Globus pallidus (tissue), 1 donor: ENCODE measurements at regions not wholly inside any gene's neighbourhood (a gene's known extent, or its start where the extent isn't known, plus 50 kb on each side); places are given as distances from the start of the nearest gene placed in this dataset.
"Not testable (repeated sequence)": the region's sequence is repeated elsewhere in the genome, so short reads cannot be mapped to it uniquely, and the experiment has no call there.

Source experiments
- DNase-seq: peaks from one replicate; pipeline ENCODE4 v3.0.0-alpha.2; 2015; ENCODE audit warnings: low spot score

DNA sequence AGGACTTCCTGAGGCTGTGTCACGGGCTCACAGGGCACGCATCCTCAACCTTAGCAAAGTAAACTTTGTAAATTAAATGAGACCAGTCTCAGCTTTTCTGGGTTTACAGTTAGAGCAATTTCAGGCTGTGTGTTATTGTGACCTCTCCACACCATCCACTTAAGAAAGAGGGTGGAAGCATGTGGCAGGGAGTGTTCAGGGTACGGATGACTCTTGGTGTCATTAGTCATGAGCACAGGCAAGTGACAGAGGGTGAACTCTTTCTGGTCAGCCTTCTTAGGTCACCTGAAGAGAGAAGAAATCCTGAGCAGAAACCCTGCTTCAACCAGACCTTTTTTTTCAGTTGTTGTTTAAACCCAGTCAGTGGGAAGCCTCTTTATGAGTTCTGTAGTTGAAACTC lies 207.9 kb downstream of the ICOS start:
- DNase-seq, result no peak

DNA sequence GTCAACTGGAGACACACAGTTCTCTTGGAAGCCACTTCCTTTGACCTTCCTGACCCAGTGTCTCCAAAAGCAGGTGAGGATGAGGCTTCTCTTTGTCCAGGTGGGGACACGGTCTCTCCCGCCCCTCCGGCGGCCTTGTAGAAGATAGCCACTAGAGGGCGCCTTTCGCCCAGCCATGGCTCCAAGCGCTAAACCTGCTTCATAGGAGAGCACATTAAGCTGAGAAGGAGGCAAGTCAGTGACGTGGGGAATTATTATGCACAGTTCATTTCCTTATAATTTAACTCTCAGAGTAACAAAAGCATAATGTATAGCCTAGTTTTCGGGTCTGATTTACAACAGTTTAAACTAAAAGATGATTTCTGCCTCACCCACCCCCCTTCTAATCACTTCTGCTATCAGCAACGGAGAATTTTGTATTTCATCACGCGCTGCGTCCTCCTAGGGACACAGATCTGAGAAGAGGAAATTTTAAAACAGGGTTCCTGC lies 208.7 kb downstream of the ICOS start:
- DNase-seq, result peak; percentile 62

DNA sequence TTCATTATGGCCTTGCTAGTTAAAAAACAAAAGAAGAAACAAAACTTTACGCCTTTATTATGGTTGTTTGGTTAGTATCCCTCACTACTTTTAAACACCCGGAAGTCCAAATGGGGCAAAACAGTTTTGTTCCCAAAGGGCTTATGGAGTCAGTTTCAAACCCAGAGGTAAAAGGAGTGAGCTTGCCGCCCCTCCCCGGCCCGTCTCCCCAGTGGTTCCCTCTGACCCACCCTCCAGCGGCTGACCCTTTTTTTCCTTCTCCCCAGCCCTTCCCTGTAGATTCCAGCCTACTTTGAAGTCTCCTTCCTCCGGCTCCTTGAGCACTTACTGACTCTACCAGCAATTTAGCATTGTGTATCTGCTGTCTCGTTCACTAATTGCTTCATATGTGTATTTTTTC lies 209.2 kb downstream of the ICOS start:
- DNase-seq, result no peak

- not testable (repeated sequence) for DNase-seq
Observed at GRCh38 chr2:204147040-204147439, 210.5 kb downstream of the ICOS start.

DNA sequence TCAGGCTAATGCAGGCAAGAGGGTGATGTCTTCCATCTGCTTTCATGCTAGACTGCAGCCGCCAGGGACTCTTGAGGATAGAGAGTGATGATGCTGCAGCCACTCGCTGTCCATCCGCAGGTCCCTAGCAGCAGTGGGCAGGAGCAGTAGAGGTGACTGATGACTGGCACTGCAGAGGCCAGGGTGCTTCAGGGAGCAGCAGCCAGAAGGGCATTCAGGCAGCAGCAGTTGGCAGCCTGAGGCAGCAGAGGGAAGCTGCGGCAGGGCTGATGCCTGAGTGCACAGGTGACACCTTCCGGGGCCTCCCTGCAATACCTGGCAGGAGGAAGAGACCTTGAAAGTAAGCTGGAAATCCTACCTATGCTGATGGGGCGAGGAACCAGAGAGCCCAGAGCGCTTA lies 214.2 kb downstream of the ICOS start:
- DNase-seq, result no peak

GRCh38 chr2:204152616-204153015 lies 216.1 kb downstream of the ICOS start:
- DNase-seq, result no peak

- no peak for DNase-seq
Observed at GRCh38 chr2:204154863-204155262, 218.3 kb downstream of the ICOS start.

DNA sequence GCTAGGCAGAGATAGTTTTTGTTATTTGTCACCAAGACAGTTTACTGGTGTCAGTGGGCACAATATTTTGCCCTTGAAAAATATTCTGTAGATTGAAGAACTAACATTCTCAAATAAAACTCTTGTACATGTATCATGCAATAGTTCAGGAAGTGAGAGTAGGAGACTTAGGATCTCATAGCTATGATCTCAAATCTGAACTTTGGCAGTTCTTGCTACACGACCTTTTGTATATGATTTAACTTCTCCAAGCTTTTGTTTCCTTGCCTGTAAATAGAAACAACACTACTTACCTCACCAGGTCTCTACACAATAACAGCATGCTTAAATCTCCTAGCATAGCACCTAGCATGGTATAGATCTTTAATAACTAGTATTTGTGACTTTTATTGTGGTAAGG lies 219.9 kb downstream of the ICOS start:
- DNase-seq, result no peak

DNA sequence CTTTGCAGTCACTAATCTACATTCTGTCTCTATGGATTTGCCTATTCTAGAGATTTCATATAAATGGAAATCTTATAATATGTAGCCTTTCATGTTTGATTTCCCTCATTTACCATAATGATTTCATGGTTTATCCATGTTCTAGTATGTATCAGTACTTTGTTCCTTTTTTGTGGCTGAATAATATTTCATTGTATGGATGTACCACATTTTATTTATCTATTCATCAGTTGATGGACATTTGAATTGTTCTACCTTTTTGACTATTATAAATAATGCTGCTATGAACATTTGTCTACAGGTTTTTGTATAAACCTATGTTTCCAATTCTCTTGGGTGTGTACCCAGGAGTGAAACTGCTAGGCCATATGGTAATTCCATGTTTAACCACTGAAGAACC lies 221.1 kb downstream of the ICOS start:
- no peak for DNase-seq

DNA sequence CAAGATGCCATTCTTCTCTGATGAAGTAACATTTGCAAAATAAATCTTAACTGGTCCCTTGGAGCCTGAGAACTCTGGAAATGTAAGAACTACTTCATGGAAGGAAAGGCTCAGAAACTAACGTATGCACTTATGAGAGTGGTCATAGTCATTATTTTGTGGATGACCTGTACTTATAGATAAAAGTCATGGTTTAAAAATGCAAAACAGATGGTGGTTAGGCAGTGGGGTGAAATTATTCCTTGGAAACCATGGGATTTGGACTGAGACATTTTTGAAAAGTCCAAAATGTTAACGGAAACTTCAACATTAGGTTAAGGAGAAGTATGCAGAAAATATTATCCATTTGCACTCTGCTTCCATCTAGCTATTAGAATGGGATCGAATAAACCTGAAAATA lies 223.0 kb downstream of the ICOS start:
- no peak for DNase-seq

- DNase-seq, result no peak
Observed at GRCh38 chr2:204160989-204161388, 224.4 kb downstream of the ICOS start.

- no peak for DNase-seq
Observed at GRCh38 chr2:204161886-204162285, 225.3 kb downstream of the ICOS start.

DNA sequence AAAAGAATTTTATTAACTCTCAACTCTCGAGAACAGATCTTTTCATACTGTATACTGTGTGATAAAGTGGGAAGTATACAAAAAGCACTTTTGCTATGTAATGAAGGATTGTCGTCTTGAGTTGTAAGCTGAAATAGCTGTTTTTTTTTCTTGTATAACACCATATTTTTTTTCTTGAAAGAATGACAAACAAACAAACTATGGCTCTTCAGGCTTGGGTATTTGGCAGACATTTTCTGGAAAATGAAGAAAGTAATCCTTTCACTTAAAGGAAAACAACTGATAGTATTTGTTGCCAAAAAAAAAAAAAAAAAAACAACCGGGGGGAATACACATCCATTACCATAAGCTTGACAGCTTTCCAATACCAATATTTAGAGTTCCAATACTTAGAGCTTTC lies 230.4 kb downstream of the ICOS start:
- no peak for DNase-seq

DNA sequence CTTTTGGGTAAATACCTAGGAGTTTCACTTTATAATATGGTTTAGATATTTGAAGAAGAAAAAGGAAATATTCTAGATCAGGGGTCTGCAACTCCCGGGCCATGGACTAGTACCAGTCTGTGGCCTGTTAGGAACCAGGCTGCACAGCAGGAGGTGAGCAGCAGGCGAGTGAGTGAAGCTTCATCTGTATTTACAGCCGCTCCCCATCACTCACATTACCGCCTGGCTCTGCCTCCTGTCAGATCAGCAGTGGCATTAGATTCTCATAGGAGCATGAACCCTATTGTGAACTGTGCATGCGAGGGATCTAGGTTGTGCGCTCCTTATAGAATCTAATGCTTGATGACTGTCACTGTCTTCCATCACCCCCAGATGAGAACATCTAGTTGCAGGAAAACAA lies 231.1 kb downstream of the ICOS start:
- not testable (repeated sequence) for DNase-seq

GRCh38 chr2:204170411-204170810 lies 233.8 kb downstream of the ICOS start:
- DNase-seq, result no peak

DNA sequence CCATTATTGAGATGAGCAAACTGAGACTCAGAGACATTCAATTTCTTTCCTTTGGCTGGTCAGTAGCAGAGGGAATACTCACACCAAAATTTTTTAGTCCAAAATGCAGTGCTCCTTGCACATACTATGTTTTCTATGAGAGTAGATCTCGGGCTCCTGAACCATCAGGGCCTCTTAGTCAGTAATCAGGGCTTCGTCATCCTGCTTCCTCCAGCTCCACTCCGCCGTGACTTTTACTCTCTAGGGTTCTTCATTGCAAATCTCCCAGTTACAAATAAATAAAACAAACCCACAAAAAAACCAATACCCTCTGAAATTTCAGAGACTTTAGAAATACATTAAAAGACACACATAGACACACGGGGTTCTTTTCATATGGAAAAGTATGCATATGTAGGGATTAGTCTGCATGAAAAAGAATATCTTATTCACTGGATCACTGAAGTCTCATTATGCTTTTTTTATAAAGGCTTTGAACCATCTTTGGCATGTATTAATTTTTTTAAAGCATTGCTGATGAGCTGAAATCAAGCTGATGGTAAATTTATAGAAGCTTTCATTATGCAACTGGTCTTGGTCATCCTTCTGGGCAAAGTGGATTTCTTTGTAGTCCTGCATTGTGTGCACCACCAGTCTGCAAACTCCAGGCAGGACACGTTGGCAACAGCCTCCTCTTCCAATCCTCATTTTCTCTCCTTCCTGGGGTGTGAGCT lies 235.0 kb downstream of the ICOS start:
- no peak for DNase-seq

GRCh38 chr2:204172145-204172600 lies 235.6 kb downstream of the ICOS start:
- no peak for DNase-seq

DNA sequence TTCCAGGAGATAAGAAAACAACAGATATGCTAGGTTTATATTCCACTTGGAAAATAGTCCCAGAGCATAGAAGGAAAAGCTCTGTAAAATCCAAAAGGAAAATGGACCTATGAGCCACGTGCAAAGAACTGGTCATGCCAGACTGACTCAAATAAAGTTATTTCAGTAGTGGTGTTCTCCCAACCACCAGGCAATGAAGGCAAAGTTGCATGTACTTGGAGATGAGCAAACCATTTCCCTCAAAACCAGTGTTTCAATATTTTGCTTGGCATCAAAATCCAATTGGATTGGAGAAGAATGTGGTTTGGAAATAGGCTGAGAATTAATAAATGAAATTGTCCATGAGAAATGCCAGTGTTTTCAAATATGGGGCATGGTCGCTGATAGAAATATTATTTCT lies 237.5 kb downstream of the ICOS start:
- DNase-seq, result no peak

DNA sequence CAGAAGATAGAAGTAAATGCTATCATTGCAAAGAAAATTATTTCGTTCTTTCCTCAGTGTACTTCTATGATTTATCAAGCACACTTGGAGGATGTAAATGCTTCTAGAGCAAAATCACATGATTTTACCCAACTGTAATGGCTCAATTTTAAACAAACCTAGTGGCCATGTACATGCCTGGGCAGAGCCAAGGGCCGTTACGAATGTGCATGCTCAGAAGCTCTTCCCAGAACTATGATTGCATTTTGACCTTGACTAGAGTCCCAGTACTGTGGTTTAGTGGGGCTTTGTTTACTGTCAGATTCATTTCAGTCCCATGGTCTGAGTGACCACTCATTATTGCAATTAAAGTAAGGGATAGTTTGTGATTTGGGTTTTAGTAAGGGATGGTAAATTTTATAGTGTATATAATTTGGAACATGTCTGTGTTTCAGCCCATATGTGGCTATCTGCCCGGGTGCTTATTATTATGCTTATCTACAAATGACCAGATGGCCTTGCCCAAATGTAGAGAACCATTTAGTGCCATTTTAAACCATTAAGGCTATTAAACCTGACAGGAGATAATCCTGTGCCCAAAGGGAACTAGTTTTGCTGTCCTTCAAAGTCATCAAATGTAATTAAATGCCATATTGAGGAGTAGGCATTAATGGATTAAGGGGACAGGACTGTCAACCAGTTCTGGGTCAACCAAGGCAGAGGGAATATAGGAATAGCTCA lies 239.1 kb downstream of the ICOS start:
- DNase-seq, result no peak

DNA sequence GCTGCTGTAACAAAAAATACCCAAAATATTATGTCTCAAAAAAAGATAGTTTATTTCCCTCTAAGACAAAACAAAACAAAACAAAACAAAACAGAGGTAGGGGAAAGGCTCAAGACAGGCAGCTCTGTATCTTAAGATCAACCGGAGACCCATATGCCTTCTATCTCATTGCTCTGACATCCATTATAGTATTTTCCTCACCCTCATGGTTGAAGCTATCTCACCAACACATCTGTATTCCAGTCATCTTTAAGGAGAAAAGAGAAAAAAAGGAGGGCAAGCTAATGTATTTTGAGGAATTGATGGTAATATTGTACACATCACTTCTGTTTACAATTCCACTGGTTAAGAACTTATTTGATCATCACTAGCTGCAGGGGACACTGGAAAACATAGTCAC lies 239.7 kb downstream of the ICOS start:
- DNase-seq, result no peak

GRCh38 chr2:204177251-204177976 lies 240.9 kb downstream of the ICOS start:
- no peak for DNase-seq

GRCh38 chr2:204177977-204178522 lies 241.5 kb downstream of the ICOS start:
- no peak for DNase-seq

GRCh38 chr2:204180649-204181048 lies 244.1 kb downstream of the ICOS start:
- DNase-seq, result no peak
